ENCODE measurements at regions not wholly inside any gene's neighbourhood (a gene's known extent, or its start where the extent isn't known, plus 50 kb on each side); places are given as distances from the start of the nearest gene placed in this dataset.

- TF ChIP-seq, protein P1, sequence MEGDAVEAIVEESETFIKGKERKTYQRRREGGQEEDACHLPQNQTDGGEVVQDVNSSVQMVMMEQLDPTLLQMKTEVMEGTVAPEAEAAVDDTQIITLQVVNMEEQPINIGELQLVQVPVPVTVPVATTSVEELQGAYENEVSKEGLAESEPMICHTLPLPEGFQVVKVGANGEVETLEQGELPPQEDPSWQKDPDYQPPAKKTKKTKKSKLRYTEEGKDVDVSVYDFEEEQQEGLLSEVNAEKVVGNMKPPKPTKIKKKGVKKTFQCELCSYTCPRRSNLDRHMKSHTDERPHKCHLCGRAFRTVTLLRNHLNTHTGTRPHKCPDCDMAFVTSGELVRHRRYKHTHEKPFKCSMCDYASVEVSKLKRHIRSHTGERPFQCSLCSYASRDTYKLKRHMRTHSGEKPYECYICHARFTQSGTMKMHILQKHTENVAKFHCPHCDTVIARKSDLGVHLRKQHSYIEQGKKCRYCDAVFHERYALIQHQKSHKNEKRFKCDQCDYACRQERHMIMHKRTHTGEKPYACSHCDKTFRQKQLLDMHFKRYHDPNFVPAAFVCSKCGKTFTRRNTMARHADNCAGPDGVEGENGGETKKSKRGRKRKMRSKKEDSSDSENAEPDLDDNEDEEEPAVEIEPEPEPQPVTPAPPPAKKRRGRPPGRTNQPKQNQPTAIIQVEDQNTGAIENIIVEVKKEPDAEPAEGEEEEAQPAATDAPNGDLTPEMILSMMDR (conservative IDR thresholded peaks at IDR 0.05), result no peak
- H3K4me3 Mint-ChIP-seq, result peak overlapping the region; percentile 17
- no peak for DNase-seq (ENCODE audit: extremely low spot score, unreplicated experiment)
- no peak overlapping the region for H3K27ac Mint-ChIP-seq
- peaks cover 4% of the 10 kb centered on the region for H3K36me3 Mint-ChIP-seq
- peaks cover 6% of the 10 kb centered on the region for H3K9me3 Mint-ChIP-seq
- peaks cover 37% of the 10 kb centered on the region for H3K27me3 Mint-ChIP-seq
- peaks cover 23% of the 10 kb centered on the region for H3K4me1 Mint-ChIP-seq (ENCODE audit: unreplicated experiment)
Observed at GRCh38 chr14:103186909-103187586, 63.8 kb downstream of the TNFAIP2 start.

DNA sequence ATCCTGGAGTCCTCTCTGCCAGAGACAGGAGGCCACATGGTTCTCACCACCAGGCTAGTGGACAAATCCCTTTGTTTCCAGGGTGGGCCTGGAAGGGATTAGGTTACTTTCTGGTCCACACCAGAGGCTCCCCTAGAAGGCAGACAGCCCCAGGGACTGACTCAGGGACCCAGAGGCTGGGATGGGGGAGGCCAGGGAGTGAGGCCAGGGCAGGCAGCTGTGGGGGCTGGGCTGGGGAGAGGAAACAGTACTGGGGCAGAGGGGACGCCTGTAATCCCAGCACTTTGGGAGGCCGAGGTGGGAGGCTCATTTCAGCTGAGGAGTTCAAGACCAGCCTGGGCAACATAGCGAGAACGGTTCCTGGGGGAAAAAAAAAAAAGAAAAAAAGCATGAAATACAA, 64.7 kb downstream of the TNFAIP2 start:
- Mint-ChIP-seq H3K36me3 (peaks cover 4% of the 10 kb centered on the region), H3K4me3 (peak overlapping the region; percentile 79), H3K27ac (no peak overlapping the region), H3K9me3 (peaks cover 11% of the 10 kb centered on the region), H3K27me3 (peaks cover 37% of the 10 kb centered on the region), H3K4me1 (ENCODE audit: unreplicated experiment) (peaks cover 23% of the 10 kb centered on the region)
- TF ChIP-seq, protein P1 (conservative IDR thresholded peaks at IDR 0.05), result no peak
- DNase-seq (ENCODE audit: extremely low spot score, unreplicated experiment), result no peak

DNA sequence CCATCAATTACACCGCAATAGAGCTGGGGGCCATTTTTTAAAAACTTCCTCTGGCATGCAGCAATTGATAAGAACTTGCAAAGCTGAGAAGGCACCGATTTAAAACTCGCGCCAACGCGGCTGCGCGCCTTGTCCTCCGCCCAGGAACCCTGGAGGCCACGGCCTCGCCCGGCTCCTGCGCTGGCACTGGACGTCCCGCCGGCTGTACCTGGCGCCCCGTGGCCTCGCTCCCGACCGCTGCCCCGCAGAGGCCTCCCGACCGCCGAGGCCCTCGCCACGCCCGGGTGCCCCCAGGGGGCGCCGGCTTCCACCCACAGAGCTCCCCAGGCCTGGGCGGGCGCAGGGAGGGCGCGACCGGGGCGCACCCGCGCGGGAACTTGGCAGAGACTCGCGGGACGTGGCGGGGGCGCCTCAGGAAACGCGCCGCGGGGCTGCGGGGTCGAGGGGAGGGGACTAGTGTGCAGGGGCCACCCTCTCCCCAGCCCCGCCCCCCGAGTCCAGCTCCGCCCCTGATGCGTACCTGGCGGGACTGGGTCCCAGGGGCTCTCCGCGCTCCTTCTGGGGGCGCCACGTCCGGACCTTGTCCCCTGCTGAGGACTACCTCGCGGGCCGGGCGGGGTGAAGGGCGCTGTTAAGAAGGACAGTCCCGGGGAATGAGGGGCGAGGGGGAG, 65.7 kb downstream of the TNFAIP2 start:
- Mint-ChIP-seq H3K4me1 (ENCODE audit: unreplicated experiment) (peaks cover 23% of the 10 kb centered on the region), H3K9me3 (peaks cover 11% of the 10 kb centered on the region), H3K36me3 (peaks cover 4% of the 10 kb centered on the region), H3K4me3 (peak overlapping the region; percentile 79), H3K27me3 (peaks cover 37% of the 10 kb centered on the region), H3K27ac (no peak overlapping the region)
- TF ChIP-seq, protein P1 (conservative IDR thresholded peaks at IDR 0.05), result peak; percentile 50
- no peak for DNase-seq (ENCODE audit: extremely low spot score, unreplicated experiment)

DNA sequence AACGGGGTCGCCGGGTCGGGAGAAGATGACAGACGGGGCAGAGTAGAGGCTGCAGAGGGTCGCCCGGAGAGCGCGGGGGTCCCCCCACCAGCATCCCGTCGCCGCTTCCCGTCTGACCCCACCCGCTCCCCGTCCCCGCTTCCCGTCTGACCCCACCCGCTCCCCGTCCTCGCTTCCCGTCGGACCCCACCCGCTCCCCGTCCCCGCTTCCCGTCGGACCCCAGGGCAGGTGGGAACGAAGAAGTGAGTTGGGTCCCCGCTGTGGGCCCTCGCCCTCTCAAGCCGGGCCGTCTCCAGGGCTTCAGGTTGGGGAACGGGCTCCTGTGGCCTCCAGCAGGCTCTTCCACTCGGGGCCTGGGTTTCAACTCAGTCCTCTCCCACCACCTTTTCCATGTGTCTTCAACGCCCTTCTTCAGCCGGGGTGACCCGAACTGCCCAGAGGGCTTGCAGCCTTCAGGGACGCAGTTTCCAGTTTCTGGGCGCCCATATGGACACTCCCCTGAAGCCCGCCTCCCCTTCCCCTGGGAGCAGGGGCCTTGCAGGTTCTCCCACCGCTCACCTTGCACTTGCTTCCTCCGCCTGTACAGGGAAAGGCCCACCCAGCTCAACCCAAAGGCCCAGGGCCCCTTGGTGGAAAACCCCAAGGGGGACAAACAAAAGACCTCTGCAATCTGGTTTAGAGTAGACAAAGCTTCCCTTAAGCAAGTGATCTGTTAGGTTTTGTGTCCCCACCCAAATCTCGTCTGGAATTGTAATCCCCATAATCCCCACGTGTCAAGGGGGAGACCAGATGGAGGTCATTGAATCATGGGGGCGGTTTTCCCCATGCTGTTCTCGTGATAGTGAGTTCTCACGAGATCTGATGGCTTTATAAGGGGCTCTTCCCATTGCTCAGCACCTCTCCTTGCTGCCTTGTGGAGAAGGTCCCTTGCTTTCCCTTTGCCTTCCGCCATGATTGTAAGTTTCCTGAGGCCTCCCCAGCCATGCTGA, 66.5 kb downstream of the TNFAIP2 start:
- peaks cover 4% of the 10 kb centered on the region for H3K36me3 Mint-ChIP-seq
- peak overlapping the region; percentile 73 for H3K4me3 Mint-ChIP-seq
- peaks cover 23% of the 10 kb centered on the region for H3K4me1 Mint-ChIP-seq (ENCODE audit: unreplicated experiment)
- H3K9me3 Mint-ChIP-seq, result peaks cover 11% of the 10 kb centered on the region
- TF ChIP-seq, protein P1 (conservative IDR thresholded peaks at IDR 0.05), result no peak
- peaks cover 37% of the 10 kb centered on the region for H3K27me3 Mint-ChIP-seq
- no peak overlapping the region for H3K27ac Mint-ChIP-seq
- DNase-seq (ENCODE audit: extremely low spot score, unreplicated experiment), result no peak

DNA sequence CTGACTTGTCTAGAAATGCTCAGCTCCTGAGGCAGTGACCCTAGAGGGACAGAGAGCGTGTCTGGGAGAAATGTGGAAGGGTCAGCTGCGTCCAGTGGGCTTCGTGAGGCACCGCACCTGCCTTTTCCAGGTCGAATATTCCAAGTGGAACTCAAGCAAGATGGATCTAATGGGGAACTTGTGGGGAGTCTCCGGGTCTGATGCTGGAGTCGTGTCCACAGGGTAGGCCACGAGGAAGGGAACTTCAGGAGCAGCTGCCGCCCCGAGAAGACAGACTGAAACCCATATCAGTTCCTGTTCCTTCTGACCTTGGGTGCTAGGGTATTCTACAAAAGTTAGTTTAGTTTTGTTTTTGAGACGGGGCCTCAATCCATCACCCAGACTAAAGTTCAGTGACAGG, 67.5 kb downstream of the TNFAIP2 start:
- Mint-ChIP-seq H3K36me3 (peaks cover 4% of the 10 kb centered on the region), H3K27me3 (peaks cover 37% of the 10 kb centered on the region), H3K9me3 (peaks cover 11% of the 10 kb centered on the region), H3K4me3 (peak overlapping the region; percentile 40), H3K27ac (no peak overlapping the region), H3K4me1 (ENCODE audit: unreplicated experiment) (peaks cover 23% of the 10 kb centered on the region)
- TF ChIP-seq, protein P1 (conservative IDR thresholded peaks at IDR 0.05), result no peak
- no peak for DNase-seq (ENCODE audit: extremely low spot score, unreplicated experiment)

Data from type B pancreatic cell (in vitro differentiated cells).